C4-2B (cell line): ENCODE measurements at regions not wholly inside any gene's neighbourhood (a gene's known extent, or its start where the extent isn't known, plus 50 kb on each side); places are given as distances from the start of the nearest gene placed in this dataset.

Experiments
- H3K27ac ChIP-seq: fragments of 450-650 bp; 2 replicates; pipeline ENCODE4 v1.5.1; 2017
- ZFX ChIP-seq: fragments of 450-650 bp; IDR thresholded peaks from 2 replicates; pipeline ENCODE4 v1.6.1; 2017
- TF ChIP-seq, protein P1 (sequence below): fragments of 450-650 bp; conservative IDR thresholded peaks from 2 replicates; pipeline ENCODE4 v1.5.1; 2017; ENCODE audit warnings: mild to moderate bottlenecking

DNA sequence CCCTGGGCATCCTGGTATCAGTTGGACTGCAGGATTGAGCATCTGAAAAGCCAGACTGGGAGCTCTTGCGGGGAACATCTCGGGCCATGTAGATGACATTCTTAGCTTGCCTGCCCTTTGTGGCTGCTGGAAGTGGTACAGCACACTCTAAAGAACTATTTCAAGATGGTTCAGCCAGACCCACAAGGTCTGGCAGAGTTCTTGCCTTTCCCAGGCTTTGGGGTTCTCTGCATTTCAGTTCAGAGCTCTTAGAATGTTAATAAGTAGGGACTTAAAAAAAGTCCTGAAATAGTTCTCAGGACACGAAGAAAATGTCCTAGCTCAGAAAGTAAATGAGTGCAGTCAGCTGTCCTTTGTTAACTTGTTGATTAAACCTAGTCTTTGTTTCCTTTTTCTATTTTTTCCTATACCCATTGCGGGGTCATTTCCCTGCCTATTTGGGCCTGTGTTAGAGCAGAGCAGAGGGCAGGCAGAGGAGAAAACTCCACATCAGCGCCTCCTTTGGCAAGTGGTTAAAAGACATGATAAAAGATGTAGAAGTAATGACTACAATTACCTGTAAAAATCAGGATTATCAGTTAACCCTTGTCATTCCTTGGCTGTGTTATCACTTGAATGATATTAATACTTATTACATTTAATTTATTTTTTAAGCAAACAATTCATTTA lies 291.5 kb downstream of the ZSWIM6 start:
- no peak overlapping the region for H3K27ac ChIP-seq
- TF ChIP-seq ZFX, result no peak
- TF ChIP-seq, protein P1, sequence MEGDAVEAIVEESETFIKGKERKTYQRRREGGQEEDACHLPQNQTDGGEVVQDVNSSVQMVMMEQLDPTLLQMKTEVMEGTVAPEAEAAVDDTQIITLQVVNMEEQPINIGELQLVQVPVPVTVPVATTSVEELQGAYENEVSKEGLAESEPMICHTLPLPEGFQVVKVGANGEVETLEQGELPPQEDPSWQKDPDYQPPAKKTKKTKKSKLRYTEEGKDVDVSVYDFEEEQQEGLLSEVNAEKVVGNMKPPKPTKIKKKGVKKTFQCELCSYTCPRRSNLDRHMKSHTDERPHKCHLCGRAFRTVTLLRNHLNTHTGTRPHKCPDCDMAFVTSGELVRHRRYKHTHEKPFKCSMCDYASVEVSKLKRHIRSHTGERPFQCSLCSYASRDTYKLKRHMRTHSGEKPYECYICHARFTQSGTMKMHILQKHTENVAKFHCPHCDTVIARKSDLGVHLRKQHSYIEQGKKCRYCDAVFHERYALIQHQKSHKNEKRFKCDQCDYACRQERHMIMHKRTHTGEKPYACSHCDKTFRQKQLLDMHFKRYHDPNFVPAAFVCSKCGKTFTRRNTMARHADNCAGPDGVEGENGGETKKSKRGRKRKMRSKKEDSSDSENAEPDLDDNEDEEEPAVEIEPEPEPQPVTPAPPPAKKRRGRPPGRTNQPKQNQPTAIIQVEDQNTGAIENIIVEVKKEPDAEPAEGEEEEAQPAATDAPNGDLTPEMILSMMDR, result peak; percentile 30; the same call in 1 of the 2 replicates

DNA sequence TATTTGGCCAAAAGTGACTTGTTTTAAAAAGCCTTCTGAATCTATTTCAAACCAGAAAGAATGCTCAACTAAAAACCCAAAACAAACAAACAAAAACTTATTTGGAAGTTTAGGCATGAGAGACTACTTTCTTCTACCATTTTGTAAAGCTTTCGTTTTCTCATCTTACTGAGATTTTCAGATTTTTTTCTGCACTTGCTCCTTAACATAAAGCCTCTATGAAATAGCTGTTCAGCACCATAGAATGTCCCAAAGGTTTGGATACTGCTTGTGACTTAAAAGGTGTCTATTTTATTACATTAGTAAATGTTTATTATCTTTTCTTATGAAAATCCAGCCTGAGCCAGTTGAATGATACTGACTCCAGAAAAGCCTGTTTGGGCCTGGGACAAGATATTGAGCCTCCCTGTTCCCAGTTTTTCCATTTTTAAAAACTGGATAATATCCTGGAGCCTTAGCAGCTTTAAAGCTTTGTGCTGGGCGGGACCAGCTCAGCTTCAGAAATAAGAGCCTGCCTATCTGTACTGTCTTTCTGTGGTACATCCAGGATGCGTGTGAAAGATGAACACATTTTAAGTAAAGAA lies 292.6 kb downstream of the ZSWIM6 start:
- no peak overlapping the region for H3K27ac ChIP-seq
- TF ChIP-seq ZFX, result no peak
- TF ChIP-seq, protein P1, result no peak

DNA sequence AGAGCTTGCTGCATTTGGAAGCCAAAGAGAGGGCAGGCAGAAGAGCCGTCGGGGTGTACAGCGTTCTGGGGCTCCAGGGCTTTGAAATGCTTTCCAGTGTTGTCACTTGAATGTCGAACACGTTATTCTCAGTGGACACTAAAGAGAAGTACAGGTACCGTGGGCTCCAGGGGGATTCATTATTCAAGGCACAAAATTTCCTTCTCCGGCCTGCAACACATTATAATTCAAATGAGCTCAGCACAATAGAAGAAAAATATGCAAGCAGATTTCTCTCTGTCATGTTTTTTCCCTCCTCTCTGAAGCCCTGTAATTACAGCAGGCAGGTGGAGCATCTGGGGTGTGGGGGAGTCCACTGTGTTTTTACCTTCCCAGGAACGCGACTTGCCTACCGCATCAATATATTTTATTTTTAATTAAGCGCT lies 293.1 kb downstream of the ZSWIM6 start:
- TF ChIP-seq, protein P1, result no peak
- TF ChIP-seq ZFX, result no peak
- H3K27ac ChIP-seq, result no peak overlapping the region

DNA sequence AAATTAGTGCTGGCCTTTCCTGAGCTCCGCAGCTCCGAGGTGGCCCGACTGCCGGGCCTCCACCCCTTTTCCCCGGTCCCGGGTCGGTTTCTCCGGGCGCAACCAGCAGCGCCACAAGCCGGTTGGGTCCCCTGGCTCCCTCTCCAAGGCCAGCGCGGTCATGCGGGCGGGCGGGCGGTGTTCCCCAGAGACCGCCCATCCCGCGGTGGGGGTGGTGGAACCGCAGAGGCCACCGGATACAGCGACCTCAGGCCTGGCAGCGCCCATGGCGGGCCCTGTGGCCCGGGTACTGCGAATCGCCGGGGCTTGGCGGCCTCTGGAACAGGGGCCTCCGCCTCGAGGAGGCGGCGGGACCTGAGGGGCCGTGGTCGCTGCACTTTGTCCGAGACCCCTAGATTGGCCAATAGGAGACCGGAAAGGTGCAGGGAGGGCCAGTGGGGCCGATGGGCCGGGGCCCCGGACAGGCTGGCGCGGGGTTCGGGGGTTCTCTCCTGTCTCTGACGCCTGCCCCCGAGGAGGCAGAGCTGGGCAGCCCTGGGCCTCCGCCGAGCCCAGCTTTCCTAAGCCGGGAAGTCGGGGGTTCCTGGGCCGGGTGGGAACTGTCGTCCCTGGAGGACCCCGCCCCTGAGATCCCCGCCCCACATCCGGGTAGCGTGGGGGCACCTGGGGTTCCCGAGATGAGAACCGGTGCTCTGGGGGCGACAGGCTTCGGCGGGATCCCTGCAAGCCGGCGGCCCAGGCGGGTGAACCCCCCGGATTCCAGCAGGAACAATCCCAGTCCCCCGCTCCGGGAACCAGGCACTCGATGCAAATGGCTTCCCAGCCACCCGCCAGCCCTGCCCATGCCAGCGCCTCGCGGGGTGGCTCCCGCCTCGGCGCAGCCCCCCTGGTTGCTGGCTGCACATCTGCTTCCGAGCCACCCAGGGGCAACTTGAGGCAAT lies 293.9 kb downstream of the ZSWIM6 start:
- H3K27ac ChIP-seq, result no peak overlapping the region
- no peak for TF ChIP-seq ZFX
- TF ChIP-seq, protein P1, result no peak

DNA sequence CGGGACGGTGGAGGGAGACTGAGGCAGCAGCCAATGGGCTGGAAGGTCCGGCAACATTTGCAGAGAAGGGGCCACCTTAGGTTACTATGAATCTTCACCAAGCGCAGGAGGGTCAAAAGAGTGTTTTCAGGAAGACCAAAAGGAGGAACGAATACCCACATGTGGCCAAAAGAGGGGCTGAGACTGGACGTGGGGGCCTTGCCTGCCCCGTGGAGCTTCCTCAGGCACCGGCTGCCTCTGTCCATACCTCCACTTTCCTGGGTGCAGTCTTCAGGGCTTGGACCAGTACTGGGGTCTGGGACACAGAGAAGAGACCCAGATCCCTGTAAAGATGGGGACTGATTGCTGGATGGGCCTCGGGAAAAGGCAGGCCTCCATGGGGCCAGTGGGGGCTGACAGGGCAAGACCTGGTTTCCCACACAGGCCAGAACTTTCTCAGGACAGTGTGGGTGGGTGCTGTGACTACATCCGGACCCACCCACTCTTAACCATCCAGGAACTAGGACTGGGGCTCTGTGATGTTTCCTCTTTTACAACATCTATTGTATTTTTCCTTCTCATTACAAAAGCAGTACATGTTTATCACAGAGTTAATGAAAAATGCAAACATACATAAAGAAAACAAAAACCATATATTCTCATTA lies 294.7 kb downstream of the ZSWIM6 start:
- TF ChIP-seq, protein P1, result no peak
- TF ChIP-seq ZFX, result no peak
- no peak overlapping the region for H3K27ac ChIP-seq

DNA sequence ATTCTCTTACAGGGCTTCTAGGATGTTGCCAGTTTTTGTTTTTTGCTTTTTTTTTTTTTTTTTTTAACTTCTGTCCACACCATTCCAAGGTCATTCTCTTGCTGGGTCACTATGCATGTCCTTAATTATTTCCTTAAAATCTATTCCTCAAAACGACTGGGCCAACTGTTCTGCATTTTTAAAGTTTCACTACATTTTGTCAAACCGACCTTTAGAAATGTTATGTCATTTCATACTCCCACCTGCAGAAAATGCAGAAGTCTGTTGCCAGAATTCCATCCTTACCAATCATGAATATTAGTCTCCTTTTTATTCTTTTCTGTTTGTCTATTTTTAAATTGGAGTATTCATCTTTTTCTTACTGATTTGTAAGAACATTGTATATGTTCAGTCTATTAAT lies 295.5 kb downstream of the ZSWIM6 start:
- no peak for TF ChIP-seq ZFX
- TF ChIP-seq, protein P1, result no peak
- no peak overlapping the region for H3K27ac ChIP-seq
